ENCODE measurements at regions not wholly inside any gene's neighbourhood (a gene's known extent, or its start where the extent isn't known, plus 50 kb on each side); places are given as distances from the start of the nearest gene placed in this dataset.

DNA sequence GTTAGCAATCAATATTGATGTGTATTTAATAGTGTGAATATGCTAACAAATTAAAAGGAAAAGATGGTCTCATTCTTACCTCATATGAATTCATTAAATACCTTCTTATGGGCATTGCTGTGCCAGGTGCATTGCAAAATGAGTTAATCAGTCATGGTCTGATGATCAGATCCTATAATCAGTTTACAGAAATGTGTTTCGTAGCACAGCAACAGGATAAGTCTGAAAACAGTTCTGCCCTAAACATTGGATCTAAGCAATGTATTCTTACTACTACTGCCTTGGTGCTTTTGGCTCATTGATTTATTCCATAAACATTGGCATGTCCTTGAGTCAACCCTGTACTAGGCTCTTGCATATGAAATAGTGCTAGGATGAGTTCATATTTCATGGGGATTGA, 417.0 kb upstream of the JAG1 start:
- TF ChIP-seq, protein P1, sequence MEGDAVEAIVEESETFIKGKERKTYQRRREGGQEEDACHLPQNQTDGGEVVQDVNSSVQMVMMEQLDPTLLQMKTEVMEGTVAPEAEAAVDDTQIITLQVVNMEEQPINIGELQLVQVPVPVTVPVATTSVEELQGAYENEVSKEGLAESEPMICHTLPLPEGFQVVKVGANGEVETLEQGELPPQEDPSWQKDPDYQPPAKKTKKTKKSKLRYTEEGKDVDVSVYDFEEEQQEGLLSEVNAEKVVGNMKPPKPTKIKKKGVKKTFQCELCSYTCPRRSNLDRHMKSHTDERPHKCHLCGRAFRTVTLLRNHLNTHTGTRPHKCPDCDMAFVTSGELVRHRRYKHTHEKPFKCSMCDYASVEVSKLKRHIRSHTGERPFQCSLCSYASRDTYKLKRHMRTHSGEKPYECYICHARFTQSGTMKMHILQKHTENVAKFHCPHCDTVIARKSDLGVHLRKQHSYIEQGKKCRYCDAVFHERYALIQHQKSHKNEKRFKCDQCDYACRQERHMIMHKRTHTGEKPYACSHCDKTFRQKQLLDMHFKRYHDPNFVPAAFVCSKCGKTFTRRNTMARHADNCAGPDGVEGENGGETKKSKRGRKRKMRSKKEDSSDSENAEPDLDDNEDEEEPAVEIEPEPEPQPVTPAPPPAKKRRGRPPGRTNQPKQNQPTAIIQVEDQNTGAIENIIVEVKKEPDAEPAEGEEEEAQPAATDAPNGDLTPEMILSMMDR (IDR thresholded peaks at IDR 0.05), result no peak
- TF ChIP-seq EZH2 (IDR thresholded peaks at IDR 0.05) (no peak), EZH2phosphoT487 (IDR thresholded peaks at IDR 0.05) (no peak)
